Common myeloid progenitor, CD34-positive (primary cell): ENCODE measurements at regions not wholly inside any gene's neighbourhood (a gene's known extent, or its start where the extent isn't known, plus 50 kb on each side); places are given as distances from the start of the nearest gene placed in this dataset.
A peak's percentile ranks its signal among the peaks of the same experiment; 100 is the strongest.

Source experiments
- CTCF ChIA-PET: fragments of 350-600 bp; sonication (Branson Sonifier 250); formaldehyde crosslinking; loops from one replicate; lab custom pipeline; 2021; ENCODE audit warnings: antibody characterized with exemption; lab: Charles Lee
- POLR2A ChIA-PET: fragments of 350-600 bp; sonication (Branson Sonifier 250); formaldehyde crosslinking; loops from one replicate; lab custom pipeline; 2021; ENCODE audit warnings: antibody characterized with exemption; lab: Charles Lee
- DNase-seq, 3 donors: peaks; one replicate each; pipeline versions ENCODE4 v3.0.0 to v3.0.0-alpha.2; 2013
- H3K27ac ChIP-seq, 2 experiments: 1 replicate in 1 of 2; 2 replicates in 1 of 2; pipeline ENCODE4 v1.7.0; 2013; ENCODE audit warnings: inconsistent platforms in 2 of 2, low read length in 2 of 2, mild to moderate bottlenecking in 2 of 2, low read depth in 1 of 2, moderate library complexity in 1 of 2; ENCODE audit not compliant: severe bottlenecking in 2 of 2, insufficient read depth in 1 of 2, poor library complexity in 1 of 2
- H3K27me3 ChIP-seq, 5 experiments: replicated peaks in 2 of 5; 1 replicate in 3 of 5; 2 replicates in 2 of 5; pipeline versions ENCODE4 v1.6.1 to v1.7.0; 2013; ENCODE audit warnings: low read length in 4 of 5, mild to moderate bottlenecking in 2 of 5, moderate library complexity in 2 of 5, inconsistent platforms in 1 of 5; ENCODE audit not compliant: insufficient read depth in 5 of 5, control insufficient read depth in 4 of 5
- H3K36me3 ChIP-seq, 4 experiments: 1 replicate in 2 of 4; 2 replicates in 2 of 4; pipeline versions ENCODE4 v1.6.1 to v1.7.0; 2013; ENCODE audit warnings: low read length in 3 of 4, control low read depth in 1 of 4, mild to moderate bottlenecking in 1 of 4; ENCODE audit not compliant: control insufficient read depth in 4 of 4, insufficient read depth in 4 of 4
- H3K4me1 ChIP-seq, 4 experiments: 1 replicate in 3 of 4; 2 replicates in 1 of 4; pipeline versions ENCODE4 v1.6.1 to v1.7.1; 2013; ENCODE audit warnings: low read length in 3 of 4, mild to moderate bottlenecking in 3 of 4, control low read depth in 1 of 4, inconsistent platforms in 1 of 4, moderate library complexity in 1 of 4; ENCODE audit not compliant: control insufficient read depth in 4 of 4, insufficient read depth in 4 of 4; ENCODE audit errors: control extremely low read depth in 1 of 4
- H3K4me3 ChIP-seq, 7 experiments: 1 replicate in 4 of 7; 2 replicates in 3 of 7; pipeline versions ENCODE4 v1.5.1 to v1.7.0; 2013; ENCODE audit warnings: mild to moderate bottlenecking in 7 of 7, low read length in 6 of 7, moderate library complexity in 6 of 7, inconsistent platforms in 2 of 7, low read depth in 2 of 7, control low read depth in 1 of 7; ENCODE audit not compliant: insufficient read depth in 4 of 7, control insufficient read depth in 1 of 7; ENCODE audit errors: extremely low read depth in 1 of 7
- H3K9me3 ChIP-seq, 5 experiments: 1 replicate in 4 of 5; 2 replicates in 1 of 5; pipeline versions ENCODE4 v1.6.1 to v1.7.1; 2013; ENCODE audit warnings: low read length in 4 of 5, mild to moderate bottlenecking in 2 of 5, inconsistent platforms in 1 of 5, low read depth in 1 of 5, moderate library complexity in 1 of 5; ENCODE audit not compliant: control insufficient read depth in 4 of 5, insufficient read depth in 2 of 5; ENCODE audit errors: control extremely low read depth in 1 of 5
- WGBS: methylation state at CpG from one replicate; pipeline ENCODE4 v1.1.5; 2013; ENCODE audit not compliant: insufficient coverage; 5-methylcytosine and 5-hydroxymethylcytosine counted together

GRCh38 chr20:7004801-7005200 lies 237.3 kb downstream of the BMP2 start:
- Histone ChIP-seq H3K36me3 (no peaks in the 10 kb centered on the region), H3K9me3 (peaks cover 0 to 7% (median 0%) of the 10 kb centered on the region in 5 experiments), H3K4me1 (peaks cover 0 to 3% (median 0%) of the 10 kb centered on the region in 4 experiments), H3K27ac (no peak overlapping the region), H3K4me3 (no peak overlapping the region), H3K27me3 (no peaks in the 10 kb centered on the region)
- WGBS: 100% methylated on average over 1 of the region's 3 CpGs
- POLR2A ChIA-PET: no interaction called here
- CTCF ChIA-PET: no interaction called here
- DNase-seq: no peak

DNA sequence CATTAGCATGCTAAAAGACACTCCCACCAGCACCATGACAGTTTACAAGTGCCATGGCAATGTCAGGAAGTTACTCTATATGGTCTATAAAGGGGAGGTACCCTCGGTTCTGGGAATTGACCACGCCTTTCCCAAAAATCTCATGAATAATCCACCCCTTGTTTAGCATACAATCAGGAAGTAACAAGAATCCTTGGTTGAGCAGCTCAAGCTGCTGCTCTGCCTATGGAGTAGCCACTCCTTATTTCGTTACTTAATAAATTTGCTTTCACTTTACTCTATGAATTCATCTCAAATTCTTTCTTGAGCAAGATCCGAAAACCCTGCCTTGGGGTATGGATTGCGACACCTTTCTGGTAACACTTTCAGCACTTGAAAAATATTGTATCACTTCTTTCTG lies 243.0 kb downstream of the BMP2 start:
- peaks cover 0 to 11% (median 0%) of the 10 kb centered on the region in 5 experiments for H3K9me3 ChIP-seq
- no peak for DNase-seq
- no peaks in the 10 kb centered on the region for H3K4me1 ChIP-seq
- no peaks in the 10 kb centered on the region for H3K36me3 ChIP-seq
- ChIA-PET CTCF (interaction anchor here (0.7 kb wide), 1 partner anchor 17 kb away, joined by 3 read pairs; no protein-coding TSS in a partner anchor), POLR2A (interaction anchor here (0.6 kb wide), 1 partner anchor 520 kb away, joined by 3 read pairs; no protein-coding TSS in a partner anchor)
- 83% methylated on average over 1 of the region's 5 CpGs for WGBS
- H3K4me3 ChIP-seq: no peak overlapping the region
- H3K27me3 ChIP-seq: no peaks in the 10 kb centered on the region
- H3K27ac ChIP-seq: no peak overlapping the region

DNA sequence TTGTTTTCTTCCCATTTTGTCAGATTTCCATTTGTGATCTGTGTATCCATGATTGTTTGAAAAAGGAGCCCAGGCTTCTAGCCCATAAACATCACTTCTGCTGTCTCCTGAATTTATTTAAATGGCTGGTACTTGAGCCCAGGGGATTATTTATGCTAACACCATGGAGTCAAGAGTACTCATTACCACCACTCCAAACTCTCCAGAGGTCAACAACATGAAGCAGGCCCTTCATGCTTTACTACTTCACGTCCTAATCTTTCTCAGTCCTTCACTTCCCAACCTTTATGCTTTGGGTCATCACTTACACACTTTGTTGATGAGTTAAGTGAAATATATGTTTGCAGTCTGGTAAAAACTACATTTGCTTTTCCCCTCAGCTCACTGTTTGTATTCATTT lies 247.8 kb downstream of the BMP2 start:
- ChIA-PET CTCF (no interaction called here), POLR2A (no interaction called here)
- no peaks in the 10 kb centered on the region for H3K4me1 ChIP-seq
- WGBS: no CpG with 5 or more reads among the region's 1 CpG
- no peak overlapping the region for H3K27ac ChIP-seq
- no peaks in the 10 kb centered on the region for H3K36me3 ChIP-seq
- peaks cover 0 to 3% (median 0%) of the 10 kb centered on the region in 5 experiments for H3K9me3 ChIP-seq
- H3K27me3 ChIP-seq: no peaks in the 10 kb centered on the region
- no peak overlapping the region for H3K4me3 ChIP-seq
- DNase-seq: no peak

DNA sequence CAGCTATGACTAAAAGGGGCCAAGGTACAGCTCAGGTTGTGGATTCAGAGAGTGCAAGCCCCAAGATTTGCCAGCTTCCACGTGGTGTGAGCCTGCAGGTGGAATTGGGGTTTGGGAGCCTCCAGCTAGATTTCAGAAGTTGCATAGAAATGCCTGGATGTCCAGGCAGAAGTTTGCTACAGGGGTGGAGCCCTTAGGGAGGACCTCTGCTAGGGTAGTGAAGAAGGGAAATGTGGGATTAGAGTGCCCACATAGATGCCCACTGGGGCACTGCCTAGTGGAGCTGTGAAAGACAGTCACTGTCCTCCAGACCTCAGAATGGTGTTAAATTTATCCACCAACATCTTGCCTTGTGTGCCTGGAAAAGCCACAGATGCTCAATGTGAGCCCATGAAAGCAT lies 255.1 kb downstream of the BMP2 start:
- ChIA-PET POLR2A (no interaction called here), CTCF (no interaction called here)
- no peak for DNase-seq
- Histone ChIP-seq H3K27ac (no peak overlapping the region), H3K36me3 (no peaks in the 10 kb centered on the region), H3K4me3 (no peak overlapping the region), H3K9me3 (peaks cover 2 to 9% (median 3%) of the 10 kb centered on the region in 5 experiments), H3K27me3 (no peaks in the 10 kb centered on the region), H3K4me1 (no peaks in the 10 kb centered on the region)
- no CpG with 5 or more reads among the region's 1 CpG for WGBS

DNA sequence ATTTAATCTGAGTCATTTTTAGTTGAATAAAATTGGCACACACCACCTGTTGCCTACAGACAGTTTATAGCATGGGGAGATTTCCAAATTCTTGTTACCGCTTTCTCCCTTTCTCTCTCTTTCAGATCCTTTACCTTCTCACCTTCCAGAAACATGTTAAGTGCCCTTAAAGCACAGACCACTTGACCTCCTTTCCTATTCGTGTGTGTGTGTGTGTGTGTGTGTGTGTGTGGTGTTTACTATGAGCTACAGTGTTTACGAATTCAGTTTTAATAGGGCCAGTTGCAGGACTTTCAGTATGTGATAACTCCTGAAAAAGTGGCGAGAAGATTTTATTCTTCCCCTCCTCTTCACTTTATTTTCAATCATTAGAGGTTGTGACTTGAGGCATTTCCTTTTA lies 258.1 kb downstream of the BMP2 start:
- no peak for DNase-seq
- Histone ChIP-seq H3K4me3 (no peak overlapping the region), H3K27me3 (no peaks in the 10 kb centered on the region), H3K4me1 (no peaks in the 10 kb centered on the region), H3K9me3 (peaks cover 2 to 9% (median 3%) of the 10 kb centered on the region in 5 experiments), H3K27ac (no peak overlapping the region), H3K36me3 (no peaks in the 10 kb centered on the region)
- ChIA-PET POLR2A (no interaction called here), CTCF (no interaction called here)
- WGBS: no CpG with 5 or more reads among the region's 4 CpGs

DNA sequence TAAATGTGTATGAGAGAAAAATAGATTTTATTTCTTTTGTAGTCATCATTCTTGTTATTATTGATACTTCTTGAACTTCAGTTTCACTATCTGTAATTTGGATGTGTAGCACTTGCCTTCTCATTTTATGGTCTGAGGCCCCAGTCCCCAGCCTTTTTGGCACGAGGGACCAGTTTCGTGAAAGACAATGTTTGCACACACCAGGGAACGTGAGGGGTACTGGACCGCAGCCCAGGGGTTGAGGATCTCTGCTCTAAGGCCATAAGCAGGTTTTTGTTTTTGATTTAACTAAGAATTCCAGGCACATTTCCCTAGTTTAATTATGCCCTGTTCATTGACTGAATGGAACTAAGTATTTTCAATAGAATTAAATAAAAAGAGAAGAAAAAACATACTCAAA lies 261.5 kb downstream of the BMP2 start:
- Histone ChIP-seq H3K4me1 (no peaks in the 10 kb centered on the region), H3K36me3 (no peaks in the 10 kb centered on the region), H3K9me3 (peaks cover 0 to 2% (median 0%) of the 10 kb centered on the region in 5 experiments), H3K4me3 (no peak overlapping the region), H3K27ac (no peak overlapping the region), H3K27me3 (no peaks in the 10 kb centered on the region)
- WGBS: 100% methylated on average over 2 of the region's 4 CpGs
- ChIA-PET POLR2A (no interaction called here), CTCF (no interaction called here)
- no peak for DNase-seq

GRCh38 chr20:7031222-7031621 lies 263.7 kb downstream of the BMP2 start:
- Histone ChIP-seq H3K27ac (no peak overlapping the region), H3K27me3 (no peaks in the 10 kb centered on the region), H3K4me3 (no peak overlapping the region), H3K9me3 (no peaks in the 10 kb centered on the region), H3K36me3 (no peaks in the 10 kb centered on the region), H3K4me1 (no peaks in the 10 kb centered on the region)
- peak in 2 of 3 donors; percentile 3 to 10 for DNase-seq
- CTCF ChIA-PET: no interaction called here
- WGBS: 46% methylated on average over 1 of the region's 1 CpG
- POLR2A ChIA-PET: no interaction called here
